HepG2 (cell line): ENCODE measurements at regions not wholly inside any gene's neighbourhood (a gene's known extent, or its start where the extent isn't known, plus 50 kb on each side); places are given as distances from the start of the nearest gene placed in this dataset.

Source experiments
- ATAC-seq: fragments of 200-7000 bp; cut with Tn5 transposase; 3 replicates; pipeline ENCODE4 v1.9.1; 2020; ENCODE audit warnings: mild to moderate bottlenecking, moderate library complexity
- BruUV-seq: library from RNA; stranded (reverse); fragments of 400-500 nt; replicated peaks from 2 replicates; lab custom pipeline; 2021; lab: Mats Ljungman, UMichigan
- CTCF ChIA-PET: fragments of 300-600 bp; formaldehyde crosslinking; extraction: SDS; loops from one replicate; lab custom pipeline; 2021; ENCODE audit warnings: low total read pairs, inconsistent platforms, low intra/inter-chr PET ratio; lab: Yijun Ruan, JAX
- POLR2A ChIA-PET: fragments of 350-600 bp; sonication (Branson Sonifier 250); formaldehyde crosslinking; loops from one replicate; lab custom pipeline; 2020; ENCODE audit warnings: antibody characterized with exemption, inconsistent platforms; lab: Yijun Ruan, JAX
- DNase-seq: peaks from one replicate; pipeline ENCODE4 v3.0.0-alpha.2; 2015; ENCODE audit warnings: low spot score
- FAIRE-seq: peaks from 3 replicates; lab custom pipeline; 2011; peaks lifted over from hg19 to GRCh38; lab: Jason Lieb, UNC
- H2AFZ ChIP-seq: one replicate; pipeline ENCODE4 v1.6.1; 2011; ENCODE audit warnings: low read length, inconsistent platforms
- H3K27ac ChIP-seq: fragments of 300-600 bp; 3 replicates; pipeline ENCODE4 v1.8.0; 2011; ENCODE audit warnings: mixed run types, mild to moderate bottlenecking, mixed read lengths, low read length, inconsistent platforms; ENCODE audit not compliant: insufficient read depth; ENCODE audit errors: extremely low read length
- H3K27me3 ChIP-seq, 2 experiments: fragments of 200-600 bp in 1 of 2; 2 replicates in 1 of 2; 3 replicates in 1 of 2; pipeline versions ENCODE4 v1.6.0 to v1.8.0; 2011; ENCODE audit warnings: low read length in 2 of 2, mild to moderate bottlenecking in 2 of 2, moderate library complexity in 2 of 2, inconsistent platforms in 1 of 2; ENCODE audit not compliant: insufficient read depth in 2 of 2, control insufficient read depth in 1 of 2
- H3K36me3 ChIP-seq, 2 experiments: fragments of 200-600 bp in 1 of 2; replicated peaks in 1 of 2; 2 replicates in 1 of 2; 3 replicates in 1 of 2; pipeline versions ENCODE4 v1.5.1 to v1.8.0; 2011; ENCODE audit warnings: low read length in 2 of 2, inconsistent platforms in 1 of 2; ENCODE audit not compliant: insufficient read depth in 2 of 2, control insufficient read depth in 1 of 2
- H3K4me1 ChIP-seq: 2 replicates; pipeline ENCODE4 v1.5.1; 2012; ENCODE audit warnings: low read length, inconsistent platforms; ENCODE audit not compliant: insufficient read depth
- H3K4me2 ChIP-seq: 2 replicates; pipeline ENCODE4 v1.6.0; 2011; ENCODE audit warnings: low read depth, low read length, inconsistent platforms
- H3K4me3 ChIP-seq, 3 experiments: fragments of 200-600 bp in 1 of 3; sonication (generic), shearing (Covaris generic) in 1 of 3; replicated peaks in 1 of 3; 2 replicates each; pipeline ENCODE4 v1.5.1; 2011 to 2016; ENCODE audit warnings: low read length in 3 of 3, inconsistent platforms in 2 of 3, low read depth in 2 of 3, mild to moderate bottlenecking in 2 of 3, control low read depth in 1 of 3, mixed read lengths in 1 of 3; ENCODE audit not compliant: insufficient read depth in 1 of 3
- H3K79me2 ChIP-seq: one replicate; pipeline ENCODE4 v1.6.1; 2011; ENCODE audit warnings: low read length, inconsistent platforms; ENCODE audit not compliant: insufficient read depth
- H3K9ac ChIP-seq: 2 replicates; pipeline ENCODE4 v1.6.0; 2011; ENCODE audit warnings: mild to moderate bottlenecking, low read depth, low read length, inconsistent platforms; ENCODE audit not compliant: insufficient read depth
- H3K9me3 ChIP-seq: 2 replicates; pipeline ENCODE4 v1.5.1; 2012; ENCODE audit warnings: mild to moderate bottlenecking, low read length
- H4K20me1 ChIP-seq: 2 replicates; pipeline ENCODE4 v1.6.0; 2011; ENCODE audit warnings: inconsistent platforms, mild to moderate bottlenecking, low read length, moderate library complexity; ENCODE audit not compliant: insufficient read depth
- FOXJ3 ChIP-seq: sonication (generic); formaldehyde crosslinking; IDR thresholded peaks from 2 replicates; pipeline ENCODE4 v1.4.0; 2020; ENCODE audit warnings: missing genetic modification reagents, mild to moderate bottlenecking, borderline replicate concordance
- MYC ChIP-seq: sonication (generic); formaldehyde crosslinking; IDR thresholded peaks from 2 replicates; pipeline ENCODE4 v1.9.0; 2021; ENCODE audit warnings: missing genetic modification reagents, borderline replicate concordance
- SRSF1 ChIP-seq: fragments of 200-400 bp; formaldehyde crosslinking; optimal IDR thresholded peaks from 2 replicates; pipeline ENCODE3; 2017; ENCODE audit warnings: mild to moderate bottlenecking, low read depth, low read length, moderate library complexity
- ZBTB3 ChIP-seq: sonication (generic); formaldehyde crosslinking; IDR thresholded peaks from 2 replicates; pipeline ENCODE4 v1.4.0; 2020; ENCODE audit warnings: low read depth, mild to moderate bottlenecking, moderate library complexity, missing genetic modification reagents, borderline replicate concordance
- ZNF460 ChIP-seq: sonication (generic); formaldehyde crosslinking; IDR thresholded peaks from 2 replicates; pipeline ENCODE4 v1.5.1; 2020; ENCODE audit warnings: missing genetic modification reagents, mild to moderate bottlenecking, borderline replicate concordance
- ZNF672 ChIP-seq: sonication (generic); formaldehyde crosslinking; IDR thresholded peaks from 2 replicates; pipeline ENCODE4 v1.8.1; 2022; ENCODE audit warnings: missing genetic modification reagents
- WGBS: methylation state at CpG from one replicate; pipeline ENCODE4 v1.1.6; 2017; ENCODE audit warnings: low lambda C conversion rate; 5-methylcytosine and 5-hydroxymethylcytosine counted together
- in situ Hi-C: cut with HindIII; loops from 2 replicates; pipeline ENCODE4 v1.10.0; 2017; ENCODE audit warnings: low pct_unique_long_range_greater_than_20kb; ENCODE audit not compliant: extremely low pct_ligation_motif_present
- intact Hi-C: fragments of 100-400 bp; cut with micrococcal nuclease; formaldehyde crosslinking; loops from one replicate; pipeline ENCODE4 v1.10.0; 2022; ENCODE audit not compliant: unreplicated experiment
- TF ChIP-seq, protein P1 (sequence below): sonication (generic); formaldehyde crosslinking; IDR thresholded peaks from 2 replicates; pipeline ENCODE4 v1.4.0; 2020; ENCODE audit warnings: missing genetic modification reagents
- TF ChIP-seq, protein P2 (sequence below): sonication (generic); formaldehyde crosslinking; IDR thresholded peaks from 2 replicates; pipeline ENCODE4 v1.4.0; 2020; ENCODE audit warnings: mild to moderate bottlenecking, missing genetic modification reagents, borderline replicate concordance
- TF ChIP-seq, protein P3 (sequence below): sonication (generic); formaldehyde crosslinking; IDR thresholded peaks from 2 replicates; pipeline ENCODE4 v1.4.0; 2020; ENCODE audit warnings: mild to moderate bottlenecking, missing genetic modification reagents
- TF ChIP-seq, protein P4 (sequence below): sonication (generic); formaldehyde crosslinking; IDR thresholded peaks from 2 replicates; pipeline ENCODE4 v1.4.0; 2020; ENCODE audit warnings: missing genetic modification reagents

DNA sequence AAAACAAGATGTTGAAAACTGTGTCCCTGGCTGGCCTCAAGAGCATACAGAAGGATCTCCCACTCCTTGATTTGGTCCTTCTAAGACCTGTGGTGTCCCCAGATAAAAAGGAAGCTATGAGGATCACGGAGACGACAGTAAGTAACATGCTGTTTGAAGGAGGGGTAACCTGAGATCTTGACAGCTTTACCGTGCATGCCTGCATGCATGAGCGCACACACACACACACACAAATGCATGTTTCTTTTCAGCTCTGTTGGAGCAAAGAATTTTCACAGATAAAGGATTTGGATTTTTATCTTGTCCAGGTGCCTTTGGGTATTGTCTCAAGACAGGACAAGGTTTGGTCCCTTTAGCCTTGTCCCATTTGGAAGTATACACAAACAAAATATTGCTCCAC lies 411.6 kb upstream of the CCDC196 start (continued):
- TF ChIP-seq, protein P1, sequence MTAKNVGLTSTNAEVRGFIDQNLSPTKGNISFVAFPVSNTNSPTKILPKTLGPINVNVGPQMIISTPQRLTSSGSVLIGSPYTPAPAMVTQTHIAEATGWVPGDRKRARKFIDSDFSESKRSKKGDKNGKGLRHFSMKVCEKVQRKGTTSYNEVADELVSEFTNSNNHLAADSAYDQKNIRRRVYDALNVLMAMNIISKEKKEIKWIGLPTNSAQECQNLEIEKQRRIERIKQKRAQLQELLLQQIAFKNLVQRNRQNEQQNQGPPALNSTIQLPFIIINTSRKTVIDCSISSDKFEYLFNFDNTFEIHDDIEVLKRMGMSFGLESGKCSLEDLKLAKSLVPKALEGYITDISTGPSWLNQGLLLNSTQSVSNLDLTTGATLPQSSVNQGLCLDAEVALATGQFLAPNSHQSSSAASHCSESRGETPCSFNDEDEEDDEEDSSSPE: no peak
- TF ChIP-seq, protein P2, sequence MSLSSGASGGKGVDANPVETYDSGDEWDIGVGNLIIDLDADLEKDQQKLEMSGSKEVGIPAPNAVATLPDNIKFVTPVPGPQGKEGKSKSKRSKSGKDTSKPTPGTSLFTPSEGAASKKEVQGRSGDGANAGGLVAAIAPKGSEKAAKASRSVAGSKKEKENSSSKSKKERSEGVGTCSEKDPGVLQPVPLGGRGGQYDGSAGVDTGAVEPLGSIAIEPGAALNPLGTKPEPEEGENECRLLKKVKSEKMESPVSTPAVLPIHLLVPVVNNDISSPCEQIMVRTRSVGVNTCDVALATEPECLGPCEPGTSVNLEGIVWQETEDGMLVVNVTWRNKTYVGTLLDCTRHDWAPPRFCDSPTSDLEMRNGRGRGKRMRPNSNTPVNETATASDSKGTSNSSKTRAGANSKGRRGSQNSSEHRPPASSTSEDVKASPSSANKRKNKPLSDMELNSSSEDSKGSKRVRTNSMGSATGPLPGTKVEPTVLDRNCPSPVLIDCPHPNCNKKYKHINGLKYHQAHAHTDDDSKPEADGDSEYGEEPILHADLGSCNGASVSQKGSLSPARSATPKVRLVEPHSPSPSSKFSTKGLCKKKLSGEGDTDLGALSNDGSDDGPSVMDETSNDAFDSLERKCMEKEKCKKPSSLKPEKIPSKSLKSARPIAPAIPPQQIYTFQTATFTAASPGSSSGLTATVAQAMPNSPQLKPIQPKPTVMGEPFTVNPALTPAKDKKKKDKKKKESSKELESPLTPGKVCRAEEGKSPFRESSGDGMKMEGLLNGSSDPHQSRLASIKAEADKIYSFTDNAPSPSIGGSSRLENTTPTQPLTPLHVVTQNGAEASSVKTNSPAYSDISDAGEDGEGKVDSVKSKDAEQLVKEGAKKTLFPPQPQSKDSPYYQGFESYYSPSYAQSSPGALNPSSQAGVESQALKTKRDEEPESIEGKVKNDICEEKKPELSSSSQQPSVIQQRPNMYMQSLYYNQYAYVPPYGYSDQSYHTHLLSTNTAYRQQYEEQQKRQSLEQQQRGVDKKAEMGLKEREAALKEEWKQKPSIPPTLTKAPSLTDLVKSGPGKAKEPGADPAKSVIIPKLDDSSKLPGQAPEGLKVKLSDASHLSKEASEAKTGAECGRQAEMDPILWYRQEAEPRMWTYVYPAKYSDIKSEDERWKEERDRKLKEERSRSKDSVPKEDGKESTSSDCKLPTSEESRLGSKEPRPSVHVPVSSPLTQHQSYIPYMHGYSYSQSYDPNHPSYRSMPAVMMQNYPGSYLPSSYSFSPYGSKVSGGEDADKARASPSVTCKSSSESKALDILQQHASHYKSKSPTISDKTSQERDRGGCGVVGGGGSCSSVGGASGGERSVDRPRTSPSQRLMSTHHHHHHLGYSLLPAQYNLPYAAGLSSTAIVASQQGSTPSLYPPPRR (CRISPR knock-in tag): no peak
- no peak for TF ChIP-seq FOXJ3
- TF ChIP-seq SRSF1: no peak
- no peak for TF ChIP-seq MYC (CRISPR knock-in tag)
- no peak for TF ChIP-seq ZBTB3

DNA sequence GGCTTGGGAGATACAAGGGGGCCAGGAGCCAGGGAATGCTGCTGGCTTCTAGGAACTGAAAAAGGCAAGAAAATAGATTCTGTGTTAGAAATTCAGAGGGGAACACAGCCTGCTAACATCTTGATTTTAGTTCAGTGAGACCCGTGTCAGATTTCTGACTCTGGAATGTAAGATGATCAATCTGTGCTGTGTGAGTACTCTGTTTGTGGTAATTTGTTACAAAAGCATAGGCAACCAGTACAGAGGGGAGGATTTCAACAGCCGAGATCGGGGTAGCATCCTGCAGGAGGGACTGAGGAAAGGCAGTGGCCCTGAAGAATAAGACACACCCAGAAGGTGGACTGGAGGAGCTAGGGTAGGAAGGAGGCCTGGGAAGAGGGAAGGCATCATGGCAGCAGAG lies 410.0 kb upstream of the CCDC196 start:
- Histone ChIP-seq H2AFZ (no peak overlapping the region), H3K79me2 (no peaks in the 10 kb centered on the region), H3K4me2 (no peak overlapping the region), H3K27ac (no peak overlapping the region), H3K27me3 (peaks cover 0 to 23% of the 10 kb centered on the region in 2 experiments; a peak in 3 of 5 replicates), H3K4me3 (no peak overlapping the region), H4K20me1 (no peaks in the 10 kb centered on the region), H3K9me3 (no peaks in the 10 kb centered on the region), H3K4me1 (no peaks in the 10 kb centered on the region), H3K9ac (no peak overlapping the region), H3K36me3 (no peaks in the 10 kb centered on the region)
- 3% methylated on average over 3 of the region's 3 CpGs for WGBS
- ATAC-seq: no peak
- FAIRE-seq: no peak
- BruUV-seq: no TSS peak
- ChIA-PET POLR2A (no interaction called here), CTCF (no interaction called here)
- in situ Hi-C loops: no loop called here
- DNase-seq: no peak
- intact Hi-C loops: loop anchor here (10.0 kb wide), 1 partner anchor 661 kb away; the partner anchor contains the start of gene FUT8
- TF ChIP-seq, protein P3, sequence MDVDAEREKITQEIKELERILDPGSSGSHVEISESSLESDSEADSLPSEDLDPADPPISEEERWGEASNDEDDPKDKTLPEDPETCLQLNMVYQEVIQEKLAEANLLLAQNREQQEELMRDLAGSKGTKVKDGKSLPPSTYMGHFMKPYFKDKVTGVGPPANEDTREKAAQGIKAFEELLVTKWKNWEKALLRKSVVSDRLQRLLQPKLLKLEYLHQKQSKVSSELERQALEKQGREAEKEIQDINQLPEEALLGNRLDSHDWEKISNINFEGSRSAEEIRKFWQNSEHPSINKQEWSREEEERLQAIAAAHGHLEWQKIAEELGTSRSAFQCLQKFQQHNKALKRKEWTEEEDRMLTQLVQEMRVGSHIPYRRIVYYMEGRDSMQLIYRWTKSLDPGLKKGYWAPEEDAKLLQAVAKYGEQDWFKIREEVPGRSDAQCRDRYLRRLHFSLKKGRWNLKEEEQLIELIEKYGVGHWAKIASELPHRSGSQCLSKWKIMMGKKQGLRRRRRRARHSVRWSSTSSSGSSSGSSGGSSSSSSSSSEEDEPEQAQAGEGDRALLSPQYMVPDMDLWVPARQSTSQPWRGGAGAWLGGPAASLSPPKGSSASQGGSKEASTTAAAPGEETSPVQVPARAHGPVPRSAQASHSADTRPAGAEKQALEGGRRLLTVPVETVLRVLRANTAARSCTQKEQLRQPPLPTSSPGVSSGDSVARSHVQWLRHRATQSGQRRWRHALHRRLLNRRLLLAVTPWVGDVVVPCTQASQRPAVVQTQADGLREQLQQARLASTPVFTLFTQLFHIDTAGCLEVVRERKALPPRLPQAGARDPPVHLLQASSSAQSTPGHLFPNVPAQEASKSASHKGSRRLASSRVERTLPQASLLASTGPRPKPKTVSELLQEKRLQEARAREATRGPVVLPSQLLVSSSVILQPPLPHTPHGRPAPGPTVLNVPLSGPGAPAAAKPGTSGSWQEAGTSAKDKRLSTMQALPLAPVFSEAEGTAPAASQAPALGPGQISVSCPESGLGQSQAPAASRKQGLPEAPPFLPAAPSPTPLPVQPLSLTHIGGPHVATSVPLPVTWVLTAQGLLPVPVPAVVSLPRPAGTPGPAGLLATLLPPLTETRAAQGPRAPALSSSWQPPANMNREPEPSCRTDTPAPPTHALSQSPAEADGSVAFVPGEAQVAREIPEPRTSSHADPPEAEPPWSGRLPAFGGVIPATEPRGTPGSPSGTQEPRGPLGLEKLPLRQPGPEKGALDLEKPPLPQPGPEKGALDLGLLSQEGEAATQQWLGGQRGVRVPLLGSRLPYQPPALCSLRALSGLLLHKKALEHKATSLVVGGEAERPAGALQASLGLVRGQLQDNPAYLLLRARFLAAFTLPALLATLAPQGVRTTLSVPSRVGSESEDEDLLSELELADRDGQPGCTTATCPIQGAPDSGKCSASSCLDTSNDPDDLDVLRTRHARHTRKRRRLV: no peak
- TF ChIP-seq ZNF672 (CRISPR knock-in tag) (no peak), ZNF460 (CRISPR knock-in tag) (no peak)
- TF ChIP-seq, protein P4, sequence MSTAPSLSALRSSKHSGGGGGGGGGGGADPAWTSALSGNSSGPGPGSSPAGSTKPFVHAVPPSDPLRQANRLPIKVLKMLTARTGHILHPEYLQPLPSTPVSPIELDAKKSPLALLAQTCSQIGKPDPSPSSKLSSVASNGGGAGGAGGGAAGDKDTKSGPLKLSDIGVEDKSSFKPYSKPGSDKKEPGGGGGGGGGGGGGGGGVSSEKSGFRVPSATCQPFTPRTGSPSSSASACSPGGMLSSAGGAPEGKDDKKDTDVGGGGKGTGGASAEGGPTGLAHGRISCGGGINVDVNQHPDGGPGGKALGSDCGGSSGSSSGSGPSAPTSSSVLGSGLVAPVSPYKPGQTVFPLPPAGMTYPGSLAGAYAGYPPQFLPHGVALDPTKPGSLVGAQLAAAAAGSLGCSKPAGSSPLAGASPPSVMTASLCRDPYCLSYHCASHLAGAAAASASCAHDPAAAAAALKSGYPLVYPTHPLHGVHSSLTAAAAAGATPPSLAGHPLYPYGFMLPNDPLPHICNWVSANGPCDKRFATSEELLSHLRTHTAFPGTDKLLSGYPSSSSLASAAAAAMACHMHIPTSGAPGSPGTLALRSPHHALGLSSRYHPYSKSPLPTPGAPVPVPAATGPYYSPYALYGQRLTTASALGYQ (CRISPR knock-in tag): no peak
